ENCODE measurements at regions not wholly inside any gene's neighbourhood (a gene's known extent, or its start where the extent isn't known, plus 50 kb on each side); places are given as distances from the start of the nearest gene placed in this dataset.

GRCh38 chr6:170207586-170208181, 83.2 kb downstream of the DLL1 start:
- Mint-ChIP-seq H3K36me3 (no peaks in the 10 kb centered on the region), H3K9me3 (peaks cover 6% of the 10 kb centered on the region), H3K4me3 (no peak overlapping the region), H3K27me3 (ENCODE audit: low read depth) (peaks cover 6% of the 10 kb centered on the region), H3K4me1 (peaks cover 5% of the 10 kb centered on the region), H3K27ac (no peak overlapping the region)
- no peak for TF ChIP-seq CTCF (IDR thresholded peaks at IDR 0.05; ENCODE audit: unreplicated experiment)
- DNase-seq (ENCODE audit: low spot score in 2 of 2, unreplicated experiment in 2 of 2) = peak in 1 of 2 experiments; percentile 16

DNA sequence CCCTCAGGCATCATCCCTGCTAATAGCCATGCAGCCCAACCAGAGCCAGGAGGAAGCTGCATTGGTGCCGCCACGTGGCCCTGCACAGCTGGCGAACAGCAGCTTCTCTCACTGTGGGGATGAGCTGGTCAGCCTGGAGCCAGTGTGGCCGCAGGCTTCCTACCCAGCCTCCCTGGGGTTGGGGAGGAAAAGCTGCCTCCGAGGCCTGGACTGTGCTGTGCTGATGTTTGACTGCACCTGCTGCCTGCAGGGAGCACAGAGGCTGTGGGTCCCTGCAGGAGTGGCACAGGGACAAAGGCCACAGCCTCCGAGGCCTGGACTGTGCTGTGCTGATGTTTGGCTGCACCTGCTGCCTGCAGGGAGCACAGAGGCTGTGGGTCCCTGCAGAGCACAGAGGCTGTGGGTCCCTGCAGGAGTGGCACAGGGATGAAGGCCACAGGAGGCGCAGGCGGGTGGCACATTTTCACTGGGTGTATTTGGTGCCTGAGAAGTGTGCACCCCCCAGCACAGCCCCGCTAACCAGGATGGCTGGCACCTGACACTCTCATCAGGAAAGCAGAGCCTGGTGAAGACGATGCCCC, 83.9 kb downstream of the DLL1 start:
- Mint-ChIP-seq H3K36me3 (no peaks in the 10 kb centered on the region), H3K4me1 (peaks cover 5% of the 10 kb centered on the region), H3K27ac (no peak overlapping the region), H3K27me3 (ENCODE audit: low read depth) (peaks cover 5% of the 10 kb centered on the region), H3K4me3 (no peak overlapping the region), H3K9me3 (peaks cover 6% of the 10 kb centered on the region)
- TF ChIP-seq CTCF (IDR thresholded peaks at IDR 0.05; ENCODE audit: unreplicated experiment) = no peak
- DNase-seq (ENCODE audit: low spot score in 2 of 2, unreplicated experiment in 2 of 2) = peak in 1 of 2 experiments; percentile 28

GRCh38 chr6:170206317-170206621, 84.6 kb downstream of the DLL1 start:
- H3K9me3 Mint-ChIP-seq = peaks cover 6% of the 10 kb centered on the region
- TF ChIP-seq CTCF (IDR thresholded peaks at IDR 0.05; ENCODE audit: unreplicated experiment) = no peak
- peaks cover 3% of the 10 kb centered on the region for H3K27me3 Mint-ChIP-seq (ENCODE audit: low read depth)
- no peak overlapping the region for H3K4me3 Mint-ChIP-seq
- H3K27ac Mint-ChIP-seq = no peak overlapping the region
- H3K4me1 Mint-ChIP-seq = peaks cover 5% of the 10 kb centered on the region
- peak in 1 of 2 experiments; percentile 20 for DNase-seq (ENCODE audit: low spot score in 2 of 2, unreplicated experiment in 2 of 2)
- no peaks in the 10 kb centered on the region for H3K36me3 Mint-ChIP-seq

GRCh38 chr6:170205534-170206316, 85.2 kb downstream of the DLL1 start:
- Mint-ChIP-seq H3K27me3 (ENCODE audit: low read depth) (no peaks in the 10 kb centered on the region), H3K4me1 (peaks cover 5% of the 10 kb centered on the region), H3K36me3 (no peaks in the 10 kb centered on the region), H3K27ac (no peak overlapping the region), H3K4me3 (no peak overlapping the region), H3K9me3 (peaks cover 6% of the 10 kb centered on the region)
- DNase-seq (ENCODE audit: low spot score in 2 of 2, unreplicated experiment in 2 of 2) = peak in 1 of 2 experiments; percentile 21
- no peak for TF ChIP-seq CTCF (IDR thresholded peaks at IDR 0.05; ENCODE audit: unreplicated experiment)

DNA sequence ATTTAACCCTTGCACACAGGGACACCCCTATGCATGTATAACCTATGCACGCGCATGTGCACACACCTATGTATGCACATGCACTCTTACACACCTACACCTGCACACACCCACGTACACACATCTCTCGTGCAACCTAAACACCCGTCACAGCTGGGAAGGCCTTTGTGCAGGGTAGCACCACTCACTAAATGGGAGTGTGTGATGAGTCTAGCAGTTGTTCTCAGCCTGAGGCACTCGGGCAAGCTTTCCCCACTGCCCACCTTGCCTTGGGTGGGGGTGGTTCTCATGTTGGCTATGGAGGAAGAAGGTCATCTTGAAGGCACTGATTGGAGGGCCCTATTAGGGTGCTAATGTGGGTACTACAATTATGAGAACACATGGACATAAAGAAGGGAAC, 85.8 kb downstream of the DLL1 start:
- H3K36me3 Mint-ChIP-seq = no peaks in the 10 kb centered on the region
- H3K27ac Mint-ChIP-seq = no peak overlapping the region
- H3K27me3 Mint-ChIP-seq (ENCODE audit: low read depth) = no peaks in the 10 kb centered on the region
- peaks cover 5% of the 10 kb centered on the region for H3K4me1 Mint-ChIP-seq
- no peak for TF ChIP-seq CTCF (IDR thresholded peaks at IDR 0.05; ENCODE audit: unreplicated experiment)
- peaks cover 6% of the 10 kb centered on the region for H3K9me3 Mint-ChIP-seq
- no peak for DNase-seq (ENCODE audit: low spot score in 2 of 2, unreplicated experiment in 2 of 2)
- no peak overlapping the region for H3K4me3 Mint-ChIP-seq
